ENCODE measurements at regions not wholly inside any gene's neighbourhood (a gene's known extent, or its start where the extent isn't known, plus 50 kb on each side); places are given as distances from the start of the nearest gene placed in this dataset.

DNA sequence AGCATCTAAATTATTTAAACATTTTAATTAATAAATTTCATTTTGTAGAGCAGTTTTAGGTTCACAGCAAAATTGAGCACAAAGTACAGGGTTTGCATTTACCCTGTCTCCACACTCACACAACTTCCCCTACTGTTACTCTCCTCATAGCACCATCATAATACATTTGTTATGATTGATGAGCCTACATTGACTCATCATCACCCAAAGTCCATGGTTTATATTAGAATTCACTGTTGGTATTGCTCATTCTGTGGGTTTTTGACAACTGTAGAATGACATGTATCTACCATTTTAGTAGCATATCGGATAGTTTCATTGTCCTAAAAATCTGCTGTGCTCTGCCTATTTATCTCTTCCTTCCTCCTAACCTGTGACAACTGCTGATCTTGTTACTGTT is 411.1 kb upstream of the MPDZ start:
- TF ChIP-seq, protein P1, sequence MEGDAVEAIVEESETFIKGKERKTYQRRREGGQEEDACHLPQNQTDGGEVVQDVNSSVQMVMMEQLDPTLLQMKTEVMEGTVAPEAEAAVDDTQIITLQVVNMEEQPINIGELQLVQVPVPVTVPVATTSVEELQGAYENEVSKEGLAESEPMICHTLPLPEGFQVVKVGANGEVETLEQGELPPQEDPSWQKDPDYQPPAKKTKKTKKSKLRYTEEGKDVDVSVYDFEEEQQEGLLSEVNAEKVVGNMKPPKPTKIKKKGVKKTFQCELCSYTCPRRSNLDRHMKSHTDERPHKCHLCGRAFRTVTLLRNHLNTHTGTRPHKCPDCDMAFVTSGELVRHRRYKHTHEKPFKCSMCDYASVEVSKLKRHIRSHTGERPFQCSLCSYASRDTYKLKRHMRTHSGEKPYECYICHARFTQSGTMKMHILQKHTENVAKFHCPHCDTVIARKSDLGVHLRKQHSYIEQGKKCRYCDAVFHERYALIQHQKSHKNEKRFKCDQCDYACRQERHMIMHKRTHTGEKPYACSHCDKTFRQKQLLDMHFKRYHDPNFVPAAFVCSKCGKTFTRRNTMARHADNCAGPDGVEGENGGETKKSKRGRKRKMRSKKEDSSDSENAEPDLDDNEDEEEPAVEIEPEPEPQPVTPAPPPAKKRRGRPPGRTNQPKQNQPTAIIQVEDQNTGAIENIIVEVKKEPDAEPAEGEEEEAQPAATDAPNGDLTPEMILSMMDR (optimal IDR thresholded peaks at IDR 0.05 in 1 of 3, IDR thresholded peaks at IDR 0.05 in 1 of 3, conservative IDR thresholded peaks at IDR 0.05 in 1 of 3; ENCODE audit: extremely low read depth in 1 of 3, insufficient read depth in 2 of 3, low read length in 3 of 3), result no peak
- TF ChIP-seq EZH2 (IDR thresholded peaks at IDR 0.05; ENCODE audit: low read length), result no peak

All from keratinocyte (primary cell).